Brain microvascular endothelial cell (primary cell): ENCODE measurements at regions not wholly inside any gene's neighbourhood (a gene's known extent, or its start where the extent isn't known, plus 50 kb on each side); places are given as distances from the start of the nearest gene placed in this dataset.
"Not testable (repeated sequence)": the region's sequence is repeated elsewhere in the genome, so short reads cannot be mapped to it uniquely, and the experiment has no call there.

Experiments used
- DNase-seq: peaks from one replicate; pipeline ENCODE4 v3.0.0-alpha.2; 2020
- H3K27ac ChIP-seq: fragments of 250-450 bp; sonication (Bioruptor Pico); 2 replicates; pipeline ENCODE4 v1.5.1; 2020; ENCODE audit warnings: mild to moderate bottlenecking, moderate library complexity
- H3K27me3 ChIP-seq: fragments of 250-450 bp; sonication (Bioruptor Pico); replicated peaks from 2 replicates; pipeline ENCODE4 v1.5.1; 2020; ENCODE audit warnings: mild to moderate bottlenecking
- H3K36me3 ChIP-seq: fragments of 250-450 bp; sonication (Bioruptor Pico); replicated peaks from 2 replicates; pipeline ENCODE4 v1.5.1; 2020; ENCODE audit warnings: mild to moderate bottlenecking
- H3K4me3 ChIP-seq: 2 replicates; pipeline ENCODE4 v1.5.1; 2011; ENCODE audit warnings: low read depth, mild to moderate bottlenecking, control low read depth, low read length, moderate library complexity
- CTCF ChIP-seq: IDR thresholded peaks from 2 replicates; pipeline ENCODE4 v1.5.1; 2011; ENCODE audit warnings: low read depth, mild to moderate bottlenecking, moderate library complexity, low read length, control low read depth, inconsistent platforms; ENCODE audit errors: missing control alignments
- in situ Hi-C: cut with HindIII; loops from 2 replicates; pipeline ENCODE4 v1.10.0; 2017; ENCODE audit warnings: low sequenced_read_pairs, low pct_ligation_motif_present

- H3K27ac ChIP-seq: no peak overlapping the region
- TF ChIP-seq CTCF: no peak
- H3K27me3 ChIP-seq: no peaks in the 10 kb centered on the region
- no peak for DNase-seq
- in situ Hi-C loops: no loop called here
- H3K36me3 ChIP-seq: no peaks in the 10 kb centered on the region
- H3K4me3 ChIP-seq: no peak overlapping the region
These were observed 492.7 kb upstream of the API5 start for GRCh38 chr11:42819126-42819525.

GRCh38 chr11:42822188-42822587 lies 489.6 kb upstream of the API5 start:
- DNase-seq, H3K27me3 ChIP-seq, H3K4me3 ChIP-seq, H3K36me3 ChIP-seq, H3K27ac ChIP-seq, in situ Hi-C loops: not testable (repeated sequence)

GRCh38 chr11:42823546-42823945 lies 488.2 kb upstream of the API5 start:
- no peak for TF ChIP-seq CTCF
- no peak overlapping the region for H3K27ac ChIP-seq
- in situ Hi-C loops: no loop called here
- no peak overlapping the region for H3K4me3 ChIP-seq
- DNase-seq: no peak
- no peaks in the 10 kb centered on the region for H3K27me3 ChIP-seq
- no peaks in the 10 kb centered on the region for H3K36me3 ChIP-seq

GRCh38 chr11:42824067-42824466 lies 487.7 kb upstream of the API5 start:
- no peaks in the 10 kb centered on the region for H3K27me3 ChIP-seq
- no peak overlapping the region for H3K27ac ChIP-seq
- DNase-seq: no peak
- no peaks in the 10 kb centered on the region for H3K36me3 ChIP-seq
- in situ Hi-C loops: no loop called here
- TF ChIP-seq CTCF: no peak
- H3K4me3 ChIP-seq: no peak overlapping the region

- no peak for TF ChIP-seq CTCF
- H3K27me3 ChIP-seq: no peaks in the 10 kb centered on the region
- no peak overlapping the region for H3K4me3 ChIP-seq
- no peak for DNase-seq
- H3K36me3 ChIP-seq: no peaks in the 10 kb centered on the region
- no peak overlapping the region for H3K27ac ChIP-seq
- in situ Hi-C loops: no loop called here
These were observed 486.2 kb upstream of the API5 start for GRCh38 chr11:42825598-42825997.

GRCh38 chr11:42827845-42828244 lies 484.0 kb upstream of the API5 start:
- no peak for DNase-seq
- no peaks in the 10 kb centered on the region for H3K36me3 ChIP-seq
- H3K27me3 ChIP-seq: no peaks in the 10 kb centered on the region
- no peak overlapping the region for H3K27ac ChIP-seq
- in situ Hi-C loops: no loop called here
- no peak for TF ChIP-seq CTCF
- no peak overlapping the region for H3K4me3 ChIP-seq
